HG03575 (cell line): ENCODE measurements at regions not wholly inside any gene's neighbourhood (a gene's known extent, or its start where the extent isn't known, plus 50 kb on each side); places are given as distances from the start of the nearest gene placed in this dataset.

ENCODE experiments used
- ATAC-seq: cut with Tn5 transposase; IDR thresholded peaks from one replicate; pipeline ENCODE4 v1.9.1; 2021; ENCODE audit not compliant: unreplicated experiment, insufficient number of reproducible peaks, low FRiP score; ENCODE audit errors: extremely low read depth

- no peak for ATAC-seq
Measured at GRCh38 chr2:118638453-118638852, 209.0 kb downstream of the EN1 start.

- no peak for ATAC-seq
Measured at GRCh38 chr2:118635891-118636290, 211.6 kb downstream of the EN1 start.

GRCh38 chr2:118634876-118635275, 212.6 kb downstream of the EN1 start:
- ATAC-seq = no peak

DNA sequence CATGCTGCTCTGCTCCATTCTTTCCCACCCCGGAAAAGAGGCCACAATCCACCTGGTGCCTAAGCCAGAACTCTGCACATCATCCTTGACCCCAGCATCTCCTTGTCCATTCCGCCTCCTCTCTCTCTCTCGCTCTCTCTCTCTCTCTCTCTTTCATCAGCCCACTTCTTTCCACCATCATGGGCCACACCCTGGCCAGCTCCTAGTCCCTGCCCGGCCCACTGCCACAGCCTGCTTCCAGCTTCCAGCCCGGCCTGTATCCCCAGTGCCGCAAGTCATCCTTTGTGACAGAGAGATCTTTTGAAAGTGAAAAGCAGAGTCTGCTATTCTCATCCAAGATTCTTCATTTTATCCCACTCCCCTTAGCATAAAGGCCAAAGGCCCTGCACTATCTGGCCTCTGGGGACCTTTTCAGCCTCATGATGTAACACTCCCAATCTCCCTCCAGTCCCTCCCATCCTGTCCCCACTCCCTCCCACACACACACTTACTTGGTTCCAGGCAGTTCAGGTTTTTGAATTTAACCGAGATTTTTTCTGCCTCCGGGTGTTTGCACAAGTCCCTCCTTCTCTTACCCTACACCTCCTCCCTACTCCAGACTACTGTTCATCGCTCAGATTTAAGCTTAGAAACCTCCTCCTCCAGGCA, 214.0 kb downstream of the EN1 start:
- no peak for ATAC-seq

DNA sequence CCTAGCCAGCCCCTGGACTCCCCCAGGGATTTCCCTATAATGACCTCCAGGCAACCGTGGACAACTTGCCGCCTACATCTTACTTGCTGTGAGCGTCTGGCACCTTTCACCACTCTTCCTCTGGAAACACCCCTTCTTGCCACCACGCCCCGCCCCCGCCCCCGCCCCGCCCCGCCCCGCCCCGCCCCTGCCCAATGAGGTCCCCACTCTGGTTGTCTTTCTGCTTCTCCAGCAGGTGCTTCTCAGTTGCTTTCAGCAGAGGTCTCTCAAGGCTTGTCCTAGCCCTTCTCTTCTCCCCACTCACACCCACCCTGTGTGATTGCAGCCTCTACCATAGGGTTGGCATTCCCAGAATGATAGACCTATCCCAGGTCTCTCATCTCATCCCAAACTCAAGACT, 214.5 kb downstream of the EN1 start:
- ATAC-seq = no peak

DNA sequence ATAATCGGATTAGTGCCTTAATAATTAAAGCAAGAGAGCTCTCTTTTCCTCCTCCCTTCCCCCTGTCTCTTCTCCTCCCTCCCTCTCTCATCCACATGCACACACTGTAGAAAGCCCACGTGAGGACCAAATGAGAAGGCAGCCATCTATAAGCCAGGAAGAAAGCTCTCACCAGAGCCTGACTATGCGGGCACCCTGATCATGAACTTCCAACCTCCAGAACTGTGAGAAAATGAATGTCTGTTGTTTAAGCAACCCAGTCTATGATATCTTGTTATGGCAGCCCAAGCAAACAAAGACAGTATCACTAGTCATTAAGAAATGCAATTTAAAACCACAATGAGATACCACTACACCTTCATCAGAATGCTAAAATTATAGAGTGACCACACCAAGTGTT, 220.3 kb downstream of the EN1 start:
- no peak for ATAC-seq

- no peak for ATAC-seq
Measured at GRCh38 chr2:118622913-118623312, 224.5 kb downstream of the EN1 start.

- ATAC-seq = no peak
Measured at GRCh38 chr2:118622108-118622507, 225.3 kb downstream of the EN1 start.

- ATAC-seq = no peak
Measured at GRCh38 chr2:118618279-118618678, 229.2 kb downstream of the EN1 start.

DNA sequence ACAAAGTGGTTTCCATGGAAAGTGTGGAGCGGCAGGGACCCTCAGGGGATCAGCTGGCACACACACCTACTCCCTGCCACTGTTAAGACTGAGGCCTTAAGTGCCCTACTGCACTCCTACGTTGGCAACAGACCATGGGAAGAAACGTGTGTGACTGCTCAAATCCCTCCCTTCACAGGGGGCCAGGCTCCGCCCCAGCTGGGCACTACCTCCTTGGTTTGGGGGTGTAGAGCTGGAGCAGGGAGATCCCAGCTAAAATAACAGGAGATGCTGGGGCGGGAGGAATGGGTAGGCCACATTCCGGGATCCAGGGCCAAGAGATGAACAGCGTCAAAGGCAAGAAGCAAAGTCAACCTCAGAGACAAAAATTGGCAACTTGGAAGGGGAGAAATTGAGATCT, 231.0 kb downstream of the EN1 start:
- ATAC-seq = no peak

GRCh38 chr2:118614841-118615271, 232.6 kb downstream of the EN1 start:
- ATAC-seq = no peak

DNA sequence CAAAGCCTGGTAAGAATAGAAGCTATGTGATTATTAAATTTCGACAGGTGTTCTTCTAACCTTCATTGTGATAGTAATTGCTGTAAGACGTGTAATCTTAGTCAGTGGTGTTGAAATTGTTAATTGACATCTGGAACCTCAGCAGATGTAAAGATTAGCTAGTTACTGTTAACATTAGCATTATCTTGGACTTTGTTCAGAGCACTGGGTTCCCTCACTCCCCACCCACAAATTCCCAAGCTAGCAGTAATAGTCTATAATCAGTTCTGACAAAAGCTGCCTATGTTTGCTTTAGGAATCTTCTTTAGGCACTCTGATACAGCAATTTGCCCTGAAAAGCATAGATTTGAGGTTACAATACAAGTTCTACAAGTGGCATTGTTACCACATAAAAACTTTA, 233.7 kb downstream of the EN1 start:
- no peak for ATAC-seq

GRCh38 chr2:118611691-118612090, 235.8 kb downstream of the EN1 start:
- no peak for ATAC-seq

GRCh38 chr2:118609138-118609537, 238.3 kb downstream of the EN1 start:
- ATAC-seq = no peak

DNA sequence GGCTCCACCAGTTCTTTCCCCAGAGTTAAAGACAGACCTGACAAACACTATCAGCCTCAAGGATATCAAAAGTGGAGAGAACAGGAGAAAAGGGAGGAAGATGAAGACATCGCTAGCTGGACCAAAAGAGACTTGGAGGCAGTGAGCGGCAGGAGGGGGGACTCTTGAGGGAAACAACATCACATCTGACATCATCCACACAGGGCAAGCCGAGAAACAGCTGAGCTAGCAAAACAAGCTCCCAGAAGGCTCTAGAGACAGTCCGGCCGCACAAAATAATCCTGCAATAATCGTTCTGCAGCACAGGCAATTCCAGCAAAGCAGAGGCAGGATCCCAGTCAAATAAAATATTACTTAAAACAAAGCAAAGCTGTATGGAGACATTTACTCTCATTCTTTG, 239.8 kb downstream of the EN1 start:
- ATAC-seq = no peak

DNA sequence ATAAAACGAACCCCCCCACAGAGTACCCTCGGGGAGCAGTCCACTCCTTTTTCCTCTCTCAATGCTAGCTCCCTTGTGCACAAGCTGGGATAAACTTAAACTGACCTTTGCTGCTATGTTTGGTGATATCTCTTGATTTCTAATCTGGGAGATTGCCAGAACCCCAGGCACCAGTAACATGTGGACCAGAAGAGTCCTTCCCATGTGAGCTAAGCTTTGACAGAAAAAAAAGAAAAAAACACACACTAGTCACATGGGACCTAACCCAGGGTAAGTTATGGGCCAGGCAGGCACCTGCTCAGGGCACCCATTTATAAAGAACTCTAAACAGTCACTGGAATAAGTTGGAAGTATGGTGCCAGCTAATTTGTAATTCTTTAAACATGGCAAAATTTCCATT, 242.6 kb downstream of the EN1 start:
- no peak for ATAC-seq

DNA sequence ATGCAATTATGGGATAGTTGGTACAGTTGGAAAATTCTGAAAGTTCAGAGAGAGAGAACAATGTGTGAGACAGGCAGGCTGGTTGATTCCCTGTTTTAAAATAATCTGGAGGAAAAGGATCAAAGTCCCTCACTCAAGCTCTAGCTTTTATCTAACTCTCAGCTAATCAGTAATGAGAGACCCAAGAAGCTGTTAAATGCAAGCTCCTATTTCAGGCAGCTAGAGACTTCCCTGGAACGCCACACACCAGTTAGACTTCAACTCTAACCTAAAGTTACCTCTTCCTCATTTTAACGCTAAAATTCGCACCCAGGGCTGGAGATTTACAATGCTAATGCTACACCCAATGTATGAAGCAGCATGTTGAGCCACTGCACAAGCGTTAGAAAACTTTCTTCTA, 243.1 kb downstream of the EN1 start:
- no peak for ATAC-seq

DNA sequence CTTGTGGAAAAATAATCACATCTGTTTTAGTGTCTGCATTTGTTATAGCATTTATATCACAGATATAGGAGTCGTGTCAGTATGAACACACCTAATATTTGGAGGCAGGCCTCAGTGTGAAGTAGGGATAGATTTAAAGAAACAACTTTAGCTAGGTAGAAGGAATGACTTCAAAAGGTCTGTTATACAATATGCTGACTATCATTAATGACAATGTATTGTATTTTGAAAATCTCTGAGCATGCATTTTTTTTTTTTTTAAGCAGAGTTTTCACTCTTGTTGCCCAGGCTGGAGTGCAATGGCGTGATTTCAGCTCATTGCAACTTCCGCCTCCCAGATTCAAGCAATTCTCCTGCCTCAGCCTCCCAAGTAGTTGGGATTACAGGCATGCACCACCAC, 248.3 kb downstream of the EN1 start:
- no peak for ATAC-seq

- no peak for ATAC-seq
Measured at GRCh38 chr2:118596620-118597019, 250.8 kb downstream of the EN1 start.

DNA sequence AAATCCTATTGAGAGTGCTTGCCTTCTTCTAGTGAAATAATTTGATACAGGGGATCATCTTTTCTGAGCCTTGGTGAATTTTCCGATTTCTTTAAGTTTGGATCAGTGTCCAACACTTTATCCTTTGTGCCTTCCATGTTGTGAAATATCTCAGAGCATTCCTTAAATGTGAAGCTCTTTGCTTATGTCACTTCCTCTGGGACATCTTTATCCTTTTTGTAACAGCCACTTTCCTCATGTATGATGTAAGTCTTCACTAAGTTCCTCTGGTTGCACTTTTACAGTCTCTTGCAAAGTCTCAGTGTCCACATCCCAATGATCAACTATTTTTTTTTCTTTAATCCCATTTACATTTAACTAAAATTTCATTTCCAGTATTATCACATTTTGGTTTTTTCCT, 254.2 kb downstream of the EN1 start:
- ATAC-seq = no peak

DNA sequence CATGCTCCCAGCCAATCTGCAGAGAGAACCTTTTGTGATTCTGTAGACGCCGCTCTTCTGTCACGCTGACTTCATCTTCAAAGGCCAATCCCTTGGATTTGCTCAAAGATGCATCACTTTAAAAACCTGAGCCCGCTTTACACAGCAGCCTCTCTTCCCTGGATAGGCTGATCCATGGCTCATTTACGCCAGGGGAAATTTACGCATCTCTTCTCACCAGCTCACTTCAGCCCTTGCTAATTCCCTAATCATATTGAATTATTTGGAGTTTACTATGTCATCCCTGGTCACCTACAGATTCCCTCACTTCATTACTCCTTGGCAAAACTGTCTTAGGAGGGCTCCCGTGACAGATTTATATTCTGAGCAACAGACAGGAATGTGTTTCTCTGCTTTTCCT, 256.2 kb downstream of the EN1 start:
- ATAC-seq = no peak
